Activated CD4-positive, alpha-beta T cell treated with anti-CD3 and anti-CD28 coated beads, Interleukin-10, Interleukin-2, amounts not matched to agents 100 ng/mL and 50 ng/mL, durations not matched to agents 16 hours and 8 hours (primary cell): ENCODE measurements at regions not wholly inside any gene's neighbourhood (a gene's known extent, or its start where the extent isn't known, plus 50 kb on each side); places are given as distances from the start of the nearest gene placed in this dataset.
A peak's percentile ranks its signal among the peaks of the same experiment; 100 is the strongest.

Source experiments
- DNase-seq: peaks from one replicate; pipeline ENCODE4 v3.0.0-alpha.2; 2020

DNA sequence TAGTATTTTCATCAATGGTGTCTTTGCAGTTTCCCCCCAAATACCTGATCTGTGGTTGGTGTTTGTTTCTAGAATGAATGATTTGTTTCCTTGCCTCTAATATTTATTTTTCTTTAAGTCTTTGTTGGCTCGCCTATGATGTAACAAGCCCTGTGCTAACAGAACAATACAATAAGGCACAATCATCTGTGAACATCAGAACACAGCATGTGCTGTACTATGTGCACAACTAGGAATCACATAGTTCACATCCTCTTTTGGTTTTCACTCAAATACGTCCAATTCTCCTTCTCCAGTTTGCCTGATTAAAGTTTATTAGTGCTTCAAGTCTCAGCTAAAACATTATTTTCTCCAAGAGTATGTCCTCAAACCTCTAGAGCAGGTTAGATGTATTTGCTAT, 613.1 kb downstream of the EPHA7 start:
- no peak for DNase-seq

DNA sequence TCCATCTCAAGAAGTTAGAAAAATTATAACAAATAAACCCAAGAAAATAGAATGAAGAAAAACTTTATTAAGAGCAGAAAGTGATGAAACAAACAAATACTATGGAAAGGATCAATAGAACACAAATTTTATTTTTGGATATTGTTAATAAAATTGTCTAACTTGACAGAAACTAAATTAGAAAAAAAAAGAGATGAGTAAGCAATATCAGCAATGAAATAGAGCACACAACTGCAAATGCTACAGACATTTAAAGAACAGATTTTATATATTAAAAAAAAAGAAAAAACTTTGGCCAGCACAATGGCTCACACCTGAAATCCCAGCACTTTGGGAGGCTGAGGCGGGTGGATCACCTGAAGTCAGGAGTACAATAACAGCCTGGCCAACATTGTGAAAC, 628.0 kb downstream of the EPHA7 start:
- no peak for DNase-seq

DNA sequence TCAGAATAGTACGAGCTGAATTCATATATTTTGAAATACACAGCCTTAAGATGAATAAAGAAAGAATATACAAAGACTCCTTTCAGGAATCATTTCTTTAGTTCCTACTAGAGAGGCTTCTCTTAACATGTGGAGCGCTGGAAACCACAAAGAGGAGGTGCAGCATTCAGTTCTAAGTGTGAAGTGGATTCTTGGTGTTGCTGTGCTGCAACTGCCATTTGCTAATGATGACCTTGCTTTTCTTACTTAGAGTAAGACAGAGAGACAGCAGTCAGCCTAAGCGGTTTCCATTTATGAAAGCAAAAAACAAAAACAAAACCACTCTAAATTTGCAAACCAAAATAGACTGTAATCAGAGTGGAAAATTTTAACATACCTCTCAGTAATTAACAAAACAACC, 629.0 kb downstream of the EPHA7 start:
- no peak for DNase-seq

DNA sequence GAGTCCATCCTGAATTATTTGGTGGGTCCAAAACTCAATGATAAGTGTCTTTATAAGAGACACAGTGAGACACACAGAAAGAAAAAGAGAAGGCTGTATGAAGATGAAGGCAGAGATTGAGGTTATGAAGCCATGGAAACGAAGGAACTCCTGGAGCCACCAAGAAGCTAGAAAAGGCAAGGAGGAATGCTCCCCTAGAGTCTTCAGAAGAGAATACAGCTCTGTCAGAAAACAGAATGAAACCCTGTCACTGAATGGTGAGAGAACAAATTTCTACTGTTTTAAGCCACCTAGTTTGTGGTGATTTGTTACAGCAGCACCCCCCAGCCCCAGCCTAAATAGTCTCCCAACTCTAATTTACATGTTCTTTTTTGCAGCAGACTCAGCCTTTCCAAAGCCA, 635.1 kb downstream of the EPHA7 start:
- no peak for DNase-seq

DNA sequence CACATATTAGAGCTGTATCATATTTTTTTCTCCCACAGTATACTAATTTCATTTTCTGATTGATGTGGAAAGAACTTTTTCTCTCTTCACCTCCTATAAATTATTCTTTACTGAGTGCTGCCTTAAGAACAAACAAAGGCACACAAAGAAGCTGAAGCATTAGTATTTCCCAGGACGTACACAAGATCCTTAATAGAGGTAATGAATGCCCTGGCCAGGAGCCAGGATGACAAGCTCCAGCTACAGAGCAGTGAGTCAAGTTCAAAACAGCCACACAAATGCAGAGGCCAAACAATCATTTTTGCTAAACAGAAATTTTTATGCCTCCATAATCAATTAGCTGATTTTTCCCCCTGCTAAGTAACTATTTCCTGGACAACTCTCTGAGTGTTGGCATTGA, 639.6 kb downstream of the EPHA7 start:
- DNase-seq: no peak

DNA sequence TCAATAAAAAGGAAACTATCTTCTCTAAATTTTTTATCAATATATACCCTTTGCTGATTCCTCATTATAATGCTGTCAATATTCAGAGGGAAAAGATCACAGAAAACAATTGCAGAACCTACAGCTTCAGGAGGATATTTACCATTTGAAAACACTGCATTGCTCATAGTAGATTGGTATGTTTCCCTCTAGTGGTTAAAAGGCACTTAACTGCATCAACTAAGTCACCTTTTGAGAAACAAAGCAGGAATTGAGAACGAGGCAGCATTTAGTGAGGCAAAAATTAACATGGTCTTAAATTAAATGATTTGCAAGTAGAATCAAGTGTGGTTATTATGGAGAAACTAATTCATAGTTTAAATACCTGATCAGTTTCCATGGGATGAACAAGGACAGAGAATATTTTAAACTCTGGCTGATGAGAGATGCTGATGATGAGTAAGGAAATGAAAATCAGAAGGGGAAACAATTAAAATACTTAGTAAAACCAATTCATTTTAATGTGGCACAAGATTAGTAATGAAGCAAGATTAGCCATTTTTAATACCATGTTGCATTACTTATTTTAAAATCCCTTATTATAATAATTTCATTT, 642.1 kb downstream of the EPHA7 start:
- DNase-seq: peak; percentile 0

DNA sequence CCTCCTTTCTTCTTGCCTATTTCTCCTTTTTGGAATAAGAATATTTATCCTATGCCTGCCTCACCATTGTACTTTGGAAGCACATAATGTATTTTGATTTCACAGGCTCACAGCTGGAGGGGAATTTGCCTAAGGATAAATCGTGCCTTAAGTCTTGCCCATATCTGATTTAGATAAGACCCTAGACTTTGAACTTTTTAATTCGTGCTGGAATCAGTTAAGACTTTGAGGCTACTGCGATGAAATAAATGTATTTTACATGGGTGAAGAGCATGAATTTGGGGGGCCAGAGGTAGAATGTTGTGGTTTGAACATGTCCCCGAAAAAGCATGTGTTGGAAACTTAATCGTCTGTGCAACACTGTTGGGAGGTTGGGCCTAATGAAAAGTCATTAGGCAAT, 648.8 kb downstream of the EPHA7 start:
- DNase-seq: no peak

DNA sequence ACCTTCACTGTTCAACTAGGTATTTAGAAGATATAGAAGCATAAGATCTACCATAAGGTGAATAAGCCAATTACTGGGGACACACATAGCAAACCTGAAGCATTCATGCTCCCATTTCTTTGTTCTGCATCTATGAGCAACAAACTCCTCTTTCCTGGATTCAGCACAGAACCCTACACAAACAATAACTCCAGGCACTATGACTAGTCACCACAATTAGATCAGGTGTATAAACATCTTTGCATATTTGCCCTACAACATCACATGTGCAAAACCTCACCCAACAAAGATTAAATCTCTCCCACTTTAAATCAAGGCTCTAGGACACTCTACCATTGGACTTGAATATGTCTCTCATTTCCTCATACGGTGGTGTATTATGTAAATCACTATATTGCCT, 652.3 kb downstream of the EPHA7 start:
- DNase-seq: no peak

DNA sequence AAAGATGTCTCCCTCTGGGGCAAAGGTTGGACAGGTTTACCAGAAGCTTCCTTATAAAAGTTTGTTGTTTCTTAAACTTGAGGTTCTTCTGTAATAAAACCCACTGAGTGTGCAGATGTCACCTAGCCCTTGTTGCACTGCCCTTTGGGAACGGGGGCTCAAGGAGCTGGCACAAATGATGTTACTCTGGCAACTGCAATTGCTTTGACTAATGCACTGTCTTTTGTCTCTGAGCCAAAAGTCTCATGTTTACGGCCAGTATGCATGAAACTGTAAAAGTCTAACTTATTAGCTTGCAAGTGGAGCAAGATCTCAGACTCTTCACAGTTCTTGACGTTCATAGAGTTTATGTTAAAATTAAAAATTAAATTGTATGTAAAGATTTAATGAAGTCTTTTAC, 655.7 kb downstream of the EPHA7 start:
- DNase-seq: no peak

DNA sequence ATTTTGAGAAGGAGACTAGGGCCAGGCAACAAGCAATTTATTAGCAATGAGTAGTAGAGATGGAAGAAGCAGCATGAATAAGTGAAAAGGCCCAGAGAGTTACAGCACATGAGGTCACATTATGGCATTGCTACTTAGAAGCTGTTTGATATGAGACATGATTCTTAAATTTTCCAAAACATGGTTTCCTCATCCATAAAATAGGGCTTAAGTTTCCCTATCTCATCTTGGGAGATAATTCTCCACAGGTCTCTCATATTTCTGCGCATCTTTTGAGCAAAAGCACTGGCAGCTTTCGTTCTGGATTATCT, 656.1 kb downstream of the EPHA7 start:
- no peak for DNase-seq

DNA sequence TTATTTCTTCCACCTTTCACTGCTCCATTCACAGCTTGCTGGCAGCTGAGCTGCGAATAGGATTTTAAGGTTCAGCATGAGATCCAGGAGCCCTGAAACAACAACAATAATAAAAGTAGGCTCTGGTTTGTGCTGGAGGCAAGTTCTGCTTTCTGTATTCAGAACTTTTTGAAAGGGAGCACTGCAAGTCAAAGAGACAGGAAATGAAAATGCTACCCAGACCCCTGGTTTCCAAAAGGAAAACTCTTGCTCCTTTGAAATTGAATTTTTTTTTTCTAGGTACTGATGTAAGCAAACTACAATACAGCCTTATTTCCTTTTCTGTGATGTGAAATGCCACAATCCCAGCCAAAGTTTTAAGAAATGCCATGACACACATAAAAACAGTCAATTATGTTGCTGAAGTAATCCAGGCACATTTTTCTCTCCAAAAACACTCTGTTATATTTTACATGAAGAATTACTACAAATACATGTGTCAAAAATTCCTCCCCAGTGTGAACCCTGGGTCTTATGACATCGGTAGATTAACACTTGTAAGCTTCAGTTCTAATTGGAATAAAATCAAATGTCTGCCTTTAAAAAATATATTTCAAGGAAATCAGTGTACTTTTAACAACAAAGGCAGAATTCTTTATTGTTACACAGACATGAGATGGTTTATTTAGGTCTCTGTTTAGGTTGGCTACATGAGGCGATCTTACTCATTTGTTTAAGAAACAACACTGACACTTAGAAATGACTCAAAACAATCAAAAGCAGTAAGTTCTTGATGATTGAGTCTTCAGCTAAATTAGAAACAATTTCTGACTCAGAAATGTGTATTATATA, 656.7 kb downstream of the EPHA7 start:
- DNase-seq: no peak

DNA sequence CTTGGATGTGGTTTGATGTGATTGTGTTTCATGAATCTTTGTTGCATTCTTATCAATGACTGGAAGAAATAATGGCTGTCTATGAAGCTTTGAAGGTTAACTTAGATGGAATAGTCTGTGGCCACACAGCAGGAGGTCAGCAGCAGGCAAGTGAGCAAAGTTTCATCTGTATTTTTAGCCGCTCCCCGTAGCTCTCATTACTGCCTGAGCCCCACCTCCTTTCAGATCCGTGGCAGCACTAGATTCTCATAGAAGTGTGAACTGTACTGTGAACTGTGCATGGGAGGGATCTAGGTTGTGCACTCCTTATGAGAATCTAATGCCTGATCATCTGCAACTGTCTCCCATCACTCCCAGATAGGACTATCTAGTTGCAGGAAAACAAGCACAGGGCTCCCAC, 660.2 kb downstream of the EPHA7 start:
- no peak for DNase-seq

DNA sequence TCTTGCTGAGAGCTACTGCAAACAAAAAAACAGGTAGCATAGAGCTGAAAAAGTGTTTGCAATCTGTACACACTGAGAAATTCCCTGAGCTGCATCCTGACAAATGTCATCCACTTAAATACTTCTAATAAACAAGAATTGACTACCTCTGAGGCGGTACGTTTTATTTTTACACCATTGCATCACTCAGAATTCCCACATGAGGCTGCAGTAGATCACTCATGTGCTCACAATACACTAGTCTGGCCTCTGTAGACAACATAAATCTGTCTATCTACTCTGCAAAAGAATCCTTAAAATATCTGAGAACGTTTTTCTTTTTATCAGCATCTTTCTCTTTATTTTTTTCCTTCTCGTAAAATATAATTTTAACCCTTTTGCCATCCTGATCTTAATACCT, 661.4 kb downstream of the EPHA7 start:
- DNase-seq: no peak

DNA sequence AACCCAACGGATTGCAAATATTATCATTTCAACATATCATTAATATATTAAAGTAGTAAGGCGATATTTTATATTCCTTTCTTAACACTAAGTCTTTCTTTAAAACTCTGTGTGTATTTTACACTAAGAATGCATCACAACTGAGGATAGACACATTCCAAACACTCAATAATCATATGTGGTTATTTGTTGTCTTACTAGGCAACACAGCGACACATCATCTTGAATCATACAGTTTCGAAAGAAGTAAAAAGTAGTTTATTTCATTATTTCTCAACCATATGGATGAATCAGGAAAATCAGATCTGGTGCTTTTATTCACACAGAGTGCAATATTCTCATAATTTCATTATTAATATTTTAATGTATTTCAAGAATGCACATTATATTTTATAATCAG, 662.4 kb downstream of the EPHA7 start:
- no peak for DNase-seq

DNA sequence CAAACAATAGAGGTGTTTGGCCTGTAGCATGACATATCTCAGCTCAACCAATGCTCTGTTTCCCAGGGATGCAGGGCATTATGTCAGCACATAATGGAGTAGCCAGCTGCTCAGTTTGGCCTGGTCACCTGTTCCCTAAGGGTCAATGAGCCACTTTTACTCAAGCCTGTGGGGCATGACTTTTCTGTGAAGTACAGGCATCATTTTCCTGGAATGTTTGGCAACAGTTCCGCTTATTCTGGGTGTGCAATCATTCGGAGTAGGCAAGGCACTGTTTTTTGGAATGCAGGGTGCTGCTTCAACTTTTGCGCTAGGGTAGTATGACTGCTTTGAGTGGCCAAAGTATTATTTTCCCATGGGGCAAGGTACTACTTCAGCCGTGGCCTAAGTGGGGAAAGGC, 665.4 kb downstream of the EPHA7 start:
- DNase-seq: no peak

DNA sequence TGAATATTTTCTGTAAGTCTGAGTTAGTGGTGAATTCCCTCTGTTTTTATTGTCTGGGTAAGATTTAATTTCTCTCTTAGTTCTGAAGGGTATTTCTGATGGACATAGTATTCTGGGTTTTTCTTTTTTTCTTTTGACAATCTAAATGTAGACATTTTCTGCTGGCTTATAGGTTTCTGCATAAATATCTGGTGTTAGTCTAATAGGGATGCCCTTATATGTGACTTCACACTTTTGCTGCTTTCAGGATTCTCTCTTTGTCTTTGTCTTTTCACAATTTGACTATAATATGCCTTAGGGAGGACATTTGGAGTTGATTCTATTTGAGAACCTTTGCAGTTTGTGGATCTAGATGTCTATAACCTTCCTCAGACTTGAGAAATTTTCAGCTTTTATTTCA, 667.2 kb downstream of the EPHA7 start:
- no peak for DNase-seq

DNA sequence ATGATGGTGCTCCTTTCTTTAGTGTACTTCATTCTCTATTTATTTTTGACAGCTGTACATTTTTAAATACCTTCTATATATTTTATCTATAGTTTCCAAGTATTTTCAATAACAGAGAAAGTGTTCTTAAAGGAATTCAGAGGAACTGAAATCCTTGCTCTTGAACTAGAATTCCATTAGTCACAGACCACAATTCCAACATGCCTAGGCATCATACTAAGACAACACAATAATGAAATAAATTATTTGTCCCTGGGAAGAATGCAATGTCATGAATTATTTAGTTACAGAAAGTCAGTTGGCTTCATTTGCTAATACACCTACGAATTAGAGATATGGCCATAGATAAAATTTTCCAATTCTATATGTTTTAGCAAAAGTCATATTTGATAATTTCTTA, 671.2 kb downstream of the EPHA7 start:
- no peak for DNase-seq

DNA sequence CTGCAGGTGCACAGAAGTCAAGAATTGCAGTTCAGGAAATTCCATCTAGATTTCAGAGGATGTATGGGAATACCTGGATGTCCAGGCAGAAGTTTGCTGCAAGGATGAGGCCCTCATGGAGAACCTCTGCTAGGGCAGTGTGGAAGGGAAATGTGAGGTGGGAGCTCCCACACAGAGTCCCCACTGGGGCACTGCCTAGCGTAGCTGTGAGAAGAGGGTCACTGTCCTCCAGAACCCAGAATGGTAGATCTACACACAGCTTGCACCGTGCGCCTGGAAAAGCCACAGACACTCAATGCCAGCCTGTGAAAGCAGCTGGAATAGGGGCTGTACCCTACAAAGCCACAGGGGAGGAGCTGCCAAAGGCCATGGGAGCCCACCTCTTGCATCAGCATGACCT, 681.4 kb downstream of the EPHA7 start:
- no peak for DNase-seq

DNA sequence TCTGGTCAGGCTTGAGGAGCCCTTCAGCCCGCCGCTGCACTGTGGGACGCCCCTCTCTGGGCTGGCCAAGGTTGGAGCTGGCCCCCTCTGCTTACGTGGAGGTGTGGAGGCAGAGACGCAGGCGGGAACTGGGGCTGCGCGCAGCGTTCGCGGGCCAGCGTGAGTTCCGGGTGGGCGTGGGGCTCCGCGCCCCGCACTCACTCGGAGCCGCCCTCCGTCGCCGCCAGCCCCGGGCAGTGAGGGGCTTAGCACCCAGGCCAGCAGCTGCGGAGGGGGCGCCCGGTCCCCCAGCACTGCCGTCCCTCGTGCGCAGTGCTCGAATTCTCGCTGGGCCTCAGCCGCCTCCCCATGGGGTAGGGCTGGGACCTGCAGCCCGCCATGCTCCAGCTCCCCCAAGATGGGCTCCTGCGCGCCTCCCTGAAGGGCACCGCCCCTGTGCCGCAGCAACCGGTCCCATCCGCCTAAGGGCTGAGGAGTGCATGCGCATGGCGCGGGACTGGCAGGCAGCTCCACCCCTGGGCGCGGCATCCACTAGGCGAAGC, 695.9 kb downstream of the EPHA7 start:
- DNase-seq: no peak

DNA sequence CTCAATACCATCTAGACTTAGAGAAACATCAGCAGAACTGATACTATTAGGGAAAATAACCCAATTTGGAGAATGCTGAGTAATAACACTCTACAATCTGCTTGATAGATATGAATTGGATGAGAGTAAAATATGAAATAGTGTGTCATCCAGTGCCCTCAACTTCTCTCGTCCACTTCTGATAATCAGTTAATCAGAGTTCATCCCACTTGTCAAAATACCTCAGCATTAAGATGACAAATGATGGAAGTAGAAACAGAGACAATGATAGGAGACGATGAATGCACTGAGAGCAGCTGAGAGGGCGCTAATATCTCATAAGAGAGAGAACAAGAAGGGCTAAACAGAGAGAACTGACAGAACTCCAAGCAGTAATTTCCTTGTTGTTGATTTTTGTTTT, 699.6 kb downstream of the EPHA7 start:
- DNase-seq: no peak

DNA sequence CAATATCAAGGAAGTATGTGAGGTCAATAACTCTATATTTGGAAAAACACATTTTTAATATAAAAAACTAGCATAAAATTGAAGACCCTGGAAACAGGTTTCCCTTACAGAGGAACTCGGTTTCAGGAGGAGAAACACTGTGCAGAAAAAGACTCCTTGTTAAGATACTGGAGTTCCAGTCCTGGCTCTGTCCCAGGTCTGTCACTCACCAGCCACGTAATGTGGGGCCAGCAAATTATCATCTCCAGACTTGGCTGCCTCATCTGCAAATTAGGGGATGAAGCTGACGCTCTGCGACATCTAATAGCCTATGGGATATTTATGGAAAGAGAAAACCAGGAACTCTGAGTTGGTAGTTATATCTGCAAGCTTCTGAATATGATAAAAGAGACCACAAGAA, 702.7 kb downstream of the EPHA7 start:
- DNase-seq: no peak

DNA sequence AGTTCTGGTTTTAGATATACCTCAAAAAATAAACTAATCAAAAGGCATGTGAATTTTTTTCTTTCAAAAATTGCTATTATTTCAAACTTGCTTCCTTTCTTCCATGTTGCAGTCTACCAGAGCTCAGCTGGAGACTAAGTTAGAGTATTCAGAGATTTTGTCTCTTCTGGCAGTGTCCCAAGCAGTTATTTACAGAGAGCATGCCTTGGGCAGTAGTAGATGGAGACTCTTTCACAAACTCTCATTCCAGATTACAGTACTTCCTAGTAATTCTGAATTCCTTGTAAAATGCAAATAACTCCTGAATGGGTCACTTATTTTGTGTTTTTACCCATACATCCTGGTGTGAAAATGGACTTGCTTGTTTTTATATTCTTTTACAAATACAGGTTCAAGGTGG, 703.4 kb downstream of the EPHA7 start:
- DNase-seq: no peak

DNA sequence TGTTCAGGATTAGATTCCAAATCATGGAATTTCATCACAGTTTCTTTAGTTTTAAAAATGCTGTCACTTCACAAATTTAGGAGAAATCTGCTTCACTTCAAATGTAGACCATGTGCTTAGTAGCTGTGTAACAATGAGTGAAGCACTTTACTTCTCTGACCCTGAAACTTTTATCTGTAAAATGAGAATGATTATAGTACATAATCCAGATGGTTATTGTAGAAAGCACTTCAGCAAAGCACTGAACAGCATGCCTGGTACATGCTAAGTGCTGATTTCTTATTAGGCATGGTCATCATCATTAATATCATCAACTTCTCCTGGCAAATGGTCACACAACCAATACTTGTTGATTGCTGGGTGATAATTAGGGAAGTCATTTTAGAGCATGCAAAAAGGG, 705.0 kb downstream of the EPHA7 start:
- no peak for DNase-seq

DNA sequence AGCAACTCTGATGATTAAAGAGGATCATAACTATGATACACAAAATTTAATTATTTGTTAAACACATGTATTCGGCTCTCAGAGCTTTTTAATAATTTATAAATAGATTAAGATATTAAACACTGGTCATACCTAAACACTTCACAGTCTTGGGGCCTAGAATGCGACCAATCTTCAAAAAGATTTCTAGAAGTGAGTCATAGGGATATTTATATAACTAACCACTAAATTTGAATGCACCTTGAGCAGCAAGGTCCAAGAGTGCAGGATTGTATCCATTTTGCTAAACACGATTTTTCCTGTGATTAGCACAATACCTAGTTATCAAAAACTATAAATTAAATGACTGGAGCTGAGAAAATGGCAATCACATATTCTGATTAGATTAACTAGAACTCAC, 709.3 kb downstream of the EPHA7 start:
- no peak for DNase-seq

DNA sequence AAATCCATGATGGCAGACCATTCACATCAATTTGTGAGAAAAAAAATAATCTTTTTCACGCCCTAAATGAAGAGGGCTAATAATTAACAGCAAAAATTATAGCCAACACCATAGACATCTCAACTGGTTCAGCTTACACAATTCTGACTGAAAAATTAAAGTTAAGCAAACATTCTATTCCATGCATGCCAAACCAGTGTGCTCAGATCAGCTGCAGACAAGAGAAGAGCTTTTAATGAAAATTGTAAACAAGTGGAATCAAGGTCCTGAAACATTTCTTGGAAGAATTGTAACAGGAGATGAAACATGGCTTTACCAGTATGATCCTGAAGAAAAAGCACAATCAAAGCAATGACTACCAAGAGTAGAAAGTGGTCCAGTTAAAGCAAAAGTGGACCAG, 710.4 kb downstream of the EPHA7 start:
- DNase-seq: no peak
